HL-60 (cell line): ENCODE measurements at regions not wholly inside any gene's neighbourhood (a gene's known extent, or its start where the extent isn't known, plus 50 kb on each side); places are given as distances from the start of the nearest gene placed in this dataset.

Experiments used
- CTCF ChIP-seq: IDR thresholded peaks from one replicate; pipeline ENCODE4 v1.5.1; 2011; ENCODE audit warnings: low read length, control low read depth, inconsistent platforms; ENCODE audit not compliant: insufficient read depth
- GABPA ChIP-seq: IDR thresholded peaks from 2 replicates; pipeline ENCODE4 v1.6.1; 2012; ENCODE audit warnings: low read depth
- POLR2AphosphoS5 ChIP-seq: IDR thresholded peaks from 2 replicates; pipeline ENCODE4 v1.6.1; 2012; ENCODE audit warnings: low read depth
- SPI1 ChIP-seq: IDR thresholded peaks from 2 replicates; pipeline ENCODE4 v1.6.1; 2012; ENCODE audit warnings: low read depth, mild to moderate bottlenecking, borderline replicate concordance
- TF ChIP-seq, protein P1 (sequence below): IDR thresholded peaks from 2 replicates; pipeline ENCODE4 v1.6.1; 2012; ENCODE audit warnings: low read depth; ENCODE audit not compliant: insufficient replicate concordance

DNA sequence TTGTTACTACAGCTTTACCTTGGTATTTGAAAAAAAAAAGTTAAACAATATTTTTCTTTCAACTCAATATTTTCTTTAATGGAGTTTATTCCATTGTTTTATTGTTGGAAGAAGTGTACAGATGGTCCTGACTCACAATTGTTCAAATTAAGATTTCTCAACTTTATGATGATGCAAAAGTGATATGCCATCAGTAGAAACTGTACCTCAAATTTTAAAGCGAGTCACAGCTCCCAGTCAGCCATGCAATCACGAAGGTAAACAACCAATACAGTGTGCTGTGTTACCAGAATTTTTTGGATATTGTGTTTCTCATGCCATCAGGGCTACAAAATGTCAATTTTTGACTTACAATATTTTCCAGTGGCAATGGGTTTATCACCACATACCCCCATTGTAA, 54.0 kb upstream of the COL5A2 start:
- TF ChIP-seq GABPA (no peak), POLR2AphosphoS5 (no peak), CTCF (no peak), SPI1 (no peak)
- TF ChIP-seq, protein P1, sequence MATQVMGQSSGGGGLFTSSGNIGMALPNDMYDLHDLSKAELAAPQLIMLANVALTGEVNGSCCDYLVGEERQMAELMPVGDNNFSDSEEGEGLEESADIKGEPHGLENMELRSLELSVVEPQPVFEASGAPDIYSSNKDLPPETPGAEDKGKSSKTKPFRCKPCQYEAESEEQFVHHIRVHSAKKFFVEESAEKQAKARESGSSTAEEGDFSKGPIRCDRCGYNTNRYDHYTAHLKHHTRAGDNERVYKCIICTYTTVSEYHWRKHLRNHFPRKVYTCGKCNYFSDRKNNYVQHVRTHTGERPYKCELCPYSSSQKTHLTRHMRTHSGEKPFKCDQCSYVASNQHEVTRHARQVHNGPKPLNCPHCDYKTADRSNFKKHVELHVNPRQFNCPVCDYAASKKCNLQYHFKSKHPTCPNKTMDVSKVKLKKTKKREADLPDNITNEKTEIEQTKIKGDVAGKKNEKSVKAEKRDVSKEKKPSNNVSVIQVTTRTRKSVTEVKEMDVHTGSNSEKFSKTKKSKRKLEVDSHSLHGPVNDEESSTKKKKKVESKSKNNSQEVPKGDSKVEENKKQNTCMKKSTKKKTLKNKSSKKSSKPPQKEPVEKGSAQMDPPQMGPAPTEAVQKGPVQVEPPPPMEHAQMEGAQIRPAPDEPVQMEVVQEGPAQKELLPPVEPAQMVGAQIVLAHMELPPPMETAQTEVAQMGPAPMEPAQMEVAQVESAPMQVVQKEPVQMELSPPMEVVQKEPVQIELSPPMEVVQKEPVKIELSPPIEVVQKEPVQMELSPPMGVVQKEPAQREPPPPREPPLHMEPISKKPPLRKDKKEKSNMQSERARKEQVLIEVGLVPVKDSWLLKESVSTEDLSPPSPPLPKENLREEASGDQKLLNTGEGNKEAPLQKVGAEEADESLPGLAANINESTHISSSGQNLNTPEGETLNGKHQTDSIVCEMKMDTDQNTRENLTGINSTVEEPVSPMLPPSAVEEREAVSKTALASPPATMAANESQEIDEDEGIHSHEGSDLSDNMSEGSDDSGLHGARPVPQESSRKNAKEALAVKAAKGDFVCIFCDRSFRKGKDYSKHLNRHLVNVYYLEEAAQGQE: no peak
